HG02840 (cell line): ENCODE measurements at regions not wholly inside any gene's neighbourhood (a gene's known extent, or its start where the extent isn't known, plus 50 kb on each side); places are given as distances from the start of the nearest gene placed in this dataset.
"Not testable (repeated sequence)": the region's sequence is repeated elsewhere in the genome, so short reads cannot be mapped to it uniquely, and the experiment has no call there.

ENCODE experiments used
- ATAC-seq: cut with Tn5 transposase; IDR thresholded peaks from one replicate; pipeline ENCODE4 v1.9.1; 2021; ENCODE audit warnings: mild to moderate bottlenecking, moderate library complexity, moderate number of reproducible peaks; ENCODE audit not compliant: unreplicated experiment, low FRiP score

GRCh38 chr1:121558034-121558433 lies 373.3 kb downstream of the SRGAP2C start:
- not testable (repeated sequence) for ATAC-seq

- no peak for ATAC-seq
Measured at GRCh38 chr1:121558514-121558913, 373.7 kb downstream of the SRGAP2C start.

DNA sequence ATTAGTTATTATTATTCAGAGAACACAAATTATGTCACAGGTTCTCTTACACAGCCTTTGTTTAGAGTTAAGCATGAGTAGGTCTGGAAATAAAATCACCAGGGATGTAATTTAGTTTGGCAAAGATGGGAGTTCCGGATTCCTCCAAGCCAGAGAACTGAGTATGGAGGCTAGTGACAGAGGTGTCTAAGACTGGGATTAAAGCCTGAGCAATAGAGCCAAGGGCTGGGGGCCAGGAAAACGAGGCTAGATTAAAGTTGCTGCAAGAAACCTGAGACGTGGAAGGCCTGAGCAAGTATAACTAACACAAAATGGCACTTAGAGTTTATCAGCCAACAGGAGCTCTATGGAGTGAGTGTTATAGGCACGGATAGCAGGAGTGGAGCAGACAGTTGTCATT lies 381.6 kb downstream of the SRGAP2C start:
- ATAC-seq: no peak

DNA sequence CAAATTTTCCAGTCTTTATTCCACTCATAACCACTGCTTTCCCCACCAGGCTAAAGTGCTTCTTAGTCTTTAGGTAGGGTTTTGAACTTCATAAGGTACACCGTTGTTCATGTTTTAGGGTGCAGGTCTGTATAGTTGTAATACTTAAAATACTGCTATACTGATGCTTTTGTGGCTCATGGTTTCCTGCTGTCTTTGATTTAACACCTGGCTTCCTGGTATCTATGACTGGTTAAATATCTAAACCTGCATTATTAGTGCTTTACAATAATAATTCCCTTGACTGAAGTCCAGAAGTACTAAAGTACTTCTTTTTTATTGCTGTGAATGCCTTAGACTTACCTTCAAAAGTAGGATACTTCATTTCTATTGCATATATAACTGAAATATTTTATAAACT lies 384.7 kb downstream of the SRGAP2C start:
- ATAC-seq: no peak

DNA sequence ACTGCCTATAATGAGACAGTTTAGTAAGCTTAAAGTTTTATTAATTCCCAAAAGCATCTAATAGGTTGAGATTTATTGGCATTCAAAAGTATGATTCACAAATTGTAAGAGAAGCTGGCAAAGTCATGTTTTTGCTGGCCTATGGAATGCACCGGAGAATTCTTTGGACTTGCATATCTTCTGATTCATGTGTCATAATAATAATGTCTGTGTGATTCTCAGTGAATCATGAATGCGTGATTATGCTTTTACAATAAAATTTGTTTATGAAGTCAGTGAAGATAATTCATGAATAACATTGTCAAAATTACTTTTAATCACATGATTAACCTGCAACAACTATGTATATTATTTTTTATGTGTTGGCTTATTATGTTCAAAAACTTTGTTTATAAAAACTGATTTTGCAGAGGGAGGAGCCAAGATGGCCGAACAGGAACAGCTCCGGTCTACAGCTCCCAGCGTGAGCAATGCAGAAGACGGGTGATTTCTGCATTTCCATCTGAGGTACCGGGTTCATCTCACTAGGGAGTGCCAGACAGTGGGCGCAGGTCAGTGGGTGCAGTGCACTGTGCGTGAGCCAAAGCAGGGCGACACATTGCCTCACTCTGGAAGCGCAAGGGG lies 389.2 kb downstream of the SRGAP2C start:
- not testable (repeated sequence) for ATAC-seq

- not testable (repeated sequence) for ATAC-seq
Measured at GRCh38 chr1:121574505-121574899, 389.7 kb downstream of the SRGAP2C start.

DNA sequence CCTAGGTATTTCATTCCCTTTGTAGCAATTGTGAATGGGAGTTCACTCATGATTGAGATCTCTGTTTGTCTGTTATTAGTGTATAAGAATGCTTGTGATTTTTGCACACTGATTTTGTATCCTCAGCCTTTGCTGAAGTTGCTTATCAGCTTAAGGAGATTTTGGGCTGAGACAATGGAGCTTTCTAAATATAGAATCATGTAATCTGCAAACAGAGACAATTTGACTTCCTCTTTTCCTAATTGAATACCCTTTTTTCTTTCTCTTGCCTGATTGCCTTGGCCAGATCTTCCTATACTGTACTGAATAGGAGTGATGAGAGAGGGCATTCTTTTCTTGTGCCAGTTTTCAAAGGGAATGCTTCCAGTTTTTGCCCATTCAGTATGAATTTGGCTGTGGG lies 398.1 kb downstream of the SRGAP2C start:
- not testable (repeated sequence) for ATAC-seq

GRCh38 chr1:121586369-121587229 lies 401.8 kb downstream of the SRGAP2C start:
- no peak for ATAC-seq

DNA sequence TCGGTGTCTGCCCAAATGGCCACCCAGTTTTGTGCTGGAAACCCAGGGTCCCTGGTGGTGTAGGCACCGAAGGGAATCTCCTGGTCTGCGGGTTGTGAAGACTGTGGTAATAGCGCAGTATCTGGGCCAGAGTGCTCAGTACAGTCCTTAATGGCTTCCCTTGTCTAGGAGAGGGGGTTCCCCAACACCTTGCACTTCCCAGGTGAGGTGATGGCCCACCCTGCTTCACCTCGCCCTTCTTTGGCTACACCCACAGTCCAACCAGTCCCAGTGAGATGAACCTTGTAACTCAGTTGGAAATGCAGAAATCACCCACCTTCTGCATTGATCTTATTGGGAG lies 402.4 kb downstream of the SRGAP2C start:
- ATAC-seq: no peak

DNA sequence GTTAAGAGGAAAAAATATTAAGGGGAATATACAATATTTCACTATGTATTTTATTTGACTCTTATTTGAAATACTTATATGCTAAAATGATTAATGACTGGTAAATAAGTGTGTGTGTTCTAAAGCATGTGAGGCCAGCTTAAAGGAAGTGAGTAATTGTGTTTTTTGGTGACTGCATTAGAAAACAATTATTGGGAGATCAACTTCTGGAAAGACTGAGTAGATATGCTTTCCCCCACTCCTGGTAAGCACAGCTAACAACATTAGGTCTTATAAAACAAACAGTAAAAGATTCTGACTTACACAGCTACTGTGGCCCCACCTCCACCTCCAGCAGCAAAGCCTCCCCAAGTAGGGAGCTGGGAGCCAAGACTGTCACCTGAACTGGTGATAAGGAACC lies 403.0 kb downstream of the SRGAP2C start:
- ATAC-seq: no peak

DNA sequence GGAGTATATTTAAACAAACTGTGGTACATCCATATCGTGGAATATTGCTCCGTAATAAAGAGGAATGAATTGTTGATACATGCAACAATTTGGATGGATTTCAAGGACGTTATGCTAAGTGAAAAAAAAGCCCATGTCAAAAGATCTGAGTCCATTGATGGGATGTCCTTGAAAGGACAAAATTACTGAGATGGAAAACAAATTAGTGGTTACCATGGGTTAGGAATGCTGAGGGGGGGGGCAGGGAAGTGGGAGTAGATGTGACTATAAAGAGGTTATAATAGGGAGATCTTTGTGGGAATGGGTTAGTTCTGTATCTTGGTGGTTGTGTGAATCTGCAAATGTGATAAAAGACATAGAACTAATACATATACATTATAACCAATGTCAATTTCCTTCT lies 409.3 kb downstream of the SRGAP2C start:
- ATAC-seq: no peak

- no peak for ATAC-seq
Measured at GRCh38 chr1:121595089-121595488, 410.3 kb downstream of the SRGAP2C start.

DNA sequence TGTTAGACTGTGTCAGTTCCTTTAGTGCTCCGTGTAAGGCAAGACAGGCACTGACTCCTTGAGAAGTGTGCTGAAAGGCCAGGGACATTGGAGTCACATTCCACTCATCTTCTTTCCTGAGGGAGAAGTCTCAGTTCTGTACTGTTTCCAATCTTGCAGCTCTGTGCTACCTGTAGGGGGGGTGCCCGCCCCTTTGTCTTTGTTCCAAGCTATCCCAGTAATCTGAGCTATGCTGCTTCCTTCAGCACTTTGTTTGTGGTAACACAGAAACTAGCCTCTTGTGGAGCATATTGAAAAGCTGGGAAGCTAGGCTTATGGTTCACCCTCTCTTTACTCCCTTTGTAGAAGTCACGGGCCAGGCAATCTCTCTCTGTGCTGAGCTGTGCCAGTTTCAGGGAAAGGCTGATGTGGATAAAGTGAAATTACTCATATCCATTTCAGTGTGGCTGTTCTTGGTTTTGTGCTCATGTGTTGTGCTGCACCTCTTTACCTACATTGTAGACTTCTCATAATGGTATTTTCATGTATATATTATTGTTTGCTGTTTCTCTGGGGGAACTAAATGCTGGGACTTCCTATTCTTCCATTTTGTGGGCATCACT lies 420.2 kb downstream of the SRGAP2C start:
- not testable (repeated sequence) for ATAC-seq

GRCh38 chr1:121607499-121607898 lies 422.7 kb downstream of the SRGAP2C start:
- ATAC-seq: not testable (repeated sequence)
